COR-L47 (cell line): ENCODE measurements at regions not wholly inside any gene's neighbourhood (a gene's known extent, or its start where the extent isn't known, plus 50 kb on each side); places are given as distances from the start of the nearest gene placed in this dataset.

Experiments
- DNase-seq: peaks from one replicate; lab custom pipeline; 2025; lab: John Stamatoyannopoulos, UW

DNA sequence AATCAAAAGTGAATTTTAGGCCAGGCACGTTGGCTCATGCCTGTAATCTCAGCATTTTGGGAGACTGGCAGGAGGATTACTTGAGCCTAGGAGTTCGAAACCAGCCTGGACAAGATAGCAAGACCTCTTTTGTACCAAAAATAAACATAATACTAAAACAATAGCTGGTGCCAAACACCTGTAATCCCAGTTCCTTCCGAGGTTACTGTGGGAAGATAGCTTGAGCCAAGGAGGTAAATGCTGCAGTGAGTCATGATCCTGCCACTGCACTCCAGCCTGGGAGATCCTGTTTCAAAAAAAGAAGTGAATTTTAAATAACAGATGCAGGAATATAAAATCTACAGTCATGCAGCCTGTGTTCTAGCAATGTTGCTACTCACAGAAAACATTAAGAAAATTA is 488.3 kb downstream of the PPARGC1A start:
- DNase-seq: no peak

DNA sequence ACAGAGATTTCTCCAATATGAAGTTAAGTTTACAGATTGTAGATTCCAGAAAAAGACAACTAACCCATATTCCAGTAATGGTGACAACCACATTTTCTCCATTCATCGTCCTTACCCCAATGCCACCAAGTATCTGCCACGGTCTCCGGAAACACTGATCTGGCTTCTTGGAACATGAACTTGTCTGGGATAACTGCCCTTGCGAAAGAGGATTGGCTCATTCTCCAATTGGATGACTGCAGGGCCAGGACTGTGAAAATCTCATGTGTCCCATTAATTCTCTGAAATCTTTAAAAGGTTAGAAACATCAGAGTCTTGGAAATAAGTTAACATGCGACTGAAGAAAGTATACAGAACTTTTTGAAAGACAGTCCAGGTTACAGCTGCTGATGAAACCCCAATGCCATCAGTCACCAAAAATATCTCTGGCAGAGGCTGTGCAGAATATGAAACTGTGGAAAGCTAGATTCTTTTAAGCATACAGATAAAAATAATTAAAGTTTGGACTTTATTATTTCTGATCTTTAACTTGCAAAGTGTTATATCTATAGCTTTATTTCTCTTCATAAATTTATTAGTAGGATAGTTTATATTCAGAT is 496.9 kb downstream of the PPARGC1A start:
- no peak for DNase-seq

DNA sequence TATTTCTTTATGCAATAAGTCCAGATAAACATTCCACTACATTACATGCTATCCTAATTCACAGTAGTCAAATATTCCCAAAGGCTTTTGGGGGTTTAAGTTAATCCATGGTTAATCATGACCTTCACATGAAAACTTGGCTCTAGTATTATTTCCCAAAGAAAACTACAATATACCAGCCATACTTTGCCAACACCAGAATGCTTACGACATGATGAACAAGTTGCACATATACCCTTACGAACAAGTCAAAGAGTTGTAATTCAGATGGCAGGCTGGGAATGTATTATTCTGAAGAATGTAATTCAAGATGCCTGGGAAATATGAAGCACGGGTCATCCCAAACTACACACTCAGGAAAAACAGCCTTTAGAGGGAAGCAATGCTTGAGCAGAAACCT is 499.6 kb downstream of the PPARGC1A start:
- no peak for DNase-seq

DNA sequence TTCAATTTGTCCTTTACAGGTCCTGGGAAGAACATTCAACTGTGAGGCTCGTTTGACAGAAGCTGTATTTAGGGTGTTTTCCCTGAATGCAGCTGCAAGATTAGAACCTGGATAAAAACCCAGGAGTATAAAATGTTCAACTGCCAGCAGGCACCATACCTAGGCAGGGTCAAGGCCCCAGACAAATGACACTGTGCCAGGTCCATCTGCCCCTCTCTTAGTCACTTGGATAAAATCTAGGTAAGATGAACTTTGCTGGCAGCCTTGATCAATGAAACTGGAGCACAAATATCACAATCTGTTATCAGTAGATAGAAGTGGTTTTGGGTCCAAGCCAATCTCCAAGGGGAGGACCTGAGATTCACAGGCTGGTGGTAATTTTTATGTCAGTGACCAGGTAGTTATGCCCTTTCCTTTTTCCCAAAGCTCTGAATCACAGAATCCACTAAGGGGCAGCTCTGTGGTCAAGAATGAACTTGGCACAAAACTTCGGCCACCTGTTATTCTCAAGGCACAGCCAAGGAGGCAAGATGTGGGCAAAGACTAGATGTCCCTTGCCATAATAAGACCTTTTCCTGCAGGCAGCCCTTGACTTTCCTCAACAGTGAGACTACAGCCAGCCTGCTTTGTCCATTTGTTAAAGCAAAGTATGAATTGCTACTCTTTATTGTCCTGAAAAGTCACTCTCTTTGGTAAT is 501.0 kb downstream of the PPARGC1A start:
- DNase-seq: no peak

DNA sequence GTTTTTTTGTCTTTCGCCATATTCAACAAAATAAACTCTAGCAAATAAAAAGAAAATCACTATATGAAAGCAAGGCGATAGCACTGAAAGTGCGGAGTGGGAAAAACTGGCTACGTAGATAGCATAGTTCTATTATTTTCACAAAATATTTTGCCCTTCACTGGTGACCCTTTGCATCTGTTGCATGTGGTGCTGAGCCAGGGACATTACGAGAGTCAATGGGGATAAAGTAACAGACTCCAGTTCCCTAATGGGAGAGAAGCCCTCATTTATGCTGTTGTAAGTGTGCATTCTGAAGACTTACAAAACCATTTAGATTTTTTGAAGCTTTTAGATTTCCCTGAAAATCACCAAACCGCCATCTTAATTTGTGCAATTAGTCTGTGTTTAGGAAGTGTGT is 501.6 kb downstream of the PPARGC1A start:
- DNase-seq: no peak

DNA sequence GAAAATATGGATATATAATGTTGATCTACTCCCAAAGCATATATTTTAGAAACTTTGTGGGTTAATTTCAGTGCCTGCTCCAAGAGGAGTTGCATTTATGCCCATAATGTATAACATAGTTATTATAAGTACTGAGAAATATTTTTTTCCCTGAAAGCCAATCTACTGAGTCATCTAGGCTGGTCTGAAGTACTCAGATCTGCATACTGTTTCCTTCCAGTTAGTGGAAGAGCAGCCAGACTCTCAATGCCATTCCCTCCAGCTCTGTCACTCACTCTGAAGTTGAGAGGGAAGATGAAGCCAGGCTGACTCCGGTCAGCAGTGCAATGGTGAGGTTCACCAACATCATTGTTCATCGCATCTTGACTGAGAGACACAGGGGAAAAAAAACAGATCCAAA is 505.1 kb downstream of the PPARGC1A start:
- no peak for DNase-seq

DNA sequence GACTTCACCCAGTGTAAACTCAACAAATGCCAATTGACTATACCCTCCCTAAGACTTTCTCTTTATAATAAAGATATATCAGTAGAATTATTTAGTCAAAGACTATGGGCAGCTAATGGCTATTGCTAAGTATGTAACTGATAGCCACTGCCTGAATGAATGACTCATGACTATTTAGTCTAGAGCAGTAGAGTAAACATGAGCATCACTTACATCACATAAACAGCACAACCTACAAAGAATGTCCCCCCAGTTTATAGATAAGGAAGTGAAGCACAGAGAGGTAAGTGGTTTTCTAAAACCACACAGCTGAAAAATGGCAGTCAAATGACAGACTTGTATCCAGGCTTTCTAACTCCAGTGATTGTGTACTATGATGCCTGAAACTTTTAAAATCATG is 507.0 kb downstream of the PPARGC1A start:
- no peak for DNase-seq

DNA sequence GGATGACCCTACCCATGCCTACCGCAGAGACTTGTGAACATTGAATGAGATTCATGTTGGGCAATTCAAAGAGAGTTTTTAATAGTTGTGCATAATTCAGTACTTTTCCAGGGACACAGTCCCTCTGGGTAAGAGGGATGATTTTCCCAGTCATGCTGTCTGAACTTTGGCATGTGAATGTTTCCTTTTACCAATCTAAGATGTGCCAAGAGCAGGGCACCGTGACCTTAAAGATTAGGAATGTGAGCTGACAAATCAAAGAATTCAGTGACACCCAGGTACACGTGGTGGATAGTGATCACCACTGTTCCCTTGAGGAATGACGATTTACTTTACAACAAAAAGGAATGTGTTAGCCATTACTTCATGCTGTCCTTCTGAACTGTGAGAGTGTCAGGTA is 515.6 kb downstream of the PPARGC1A start:
- DNase-seq: no peak

DNA sequence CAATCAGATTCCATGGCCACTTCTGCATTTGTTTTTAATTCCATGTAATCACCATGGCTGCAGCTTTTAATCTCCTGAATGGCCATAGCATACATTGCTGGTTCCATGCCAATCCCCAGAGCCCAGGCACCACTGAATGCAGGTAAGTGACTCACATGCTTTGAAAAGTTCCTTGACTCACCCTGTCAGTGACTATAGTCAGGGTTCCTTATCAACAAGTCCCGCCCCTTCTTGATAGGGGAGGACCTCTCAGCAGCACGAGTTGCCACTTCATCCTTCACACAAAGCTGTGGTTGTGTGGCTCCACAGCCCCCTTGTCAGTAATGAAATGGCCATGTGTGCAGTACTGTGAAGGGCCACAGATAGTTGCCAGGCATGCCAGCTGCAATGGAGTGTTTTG is 516.6 kb downstream of the PPARGC1A start:
- DNase-seq: no peak

DNA sequence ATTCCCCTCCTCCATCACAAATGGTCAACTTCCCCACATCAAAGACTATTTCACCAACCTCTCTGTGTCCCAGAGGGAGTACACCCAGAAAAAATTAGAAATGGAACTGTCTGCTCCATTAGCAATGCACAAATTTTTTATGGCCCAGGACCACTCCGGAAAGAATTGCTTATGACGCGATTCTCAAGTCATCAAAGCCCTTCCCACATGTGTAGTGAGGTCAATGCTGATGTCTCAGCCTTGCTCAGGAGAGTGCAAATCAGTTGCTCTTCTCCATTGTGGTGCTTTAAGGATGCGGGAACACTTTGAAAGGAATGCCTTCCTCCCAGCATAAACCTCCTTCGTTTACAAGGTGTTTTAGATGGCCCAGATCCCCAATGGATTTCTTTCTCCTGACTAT is 518.3 kb downstream of the PPARGC1A start:
- no peak for DNase-seq

DNA sequence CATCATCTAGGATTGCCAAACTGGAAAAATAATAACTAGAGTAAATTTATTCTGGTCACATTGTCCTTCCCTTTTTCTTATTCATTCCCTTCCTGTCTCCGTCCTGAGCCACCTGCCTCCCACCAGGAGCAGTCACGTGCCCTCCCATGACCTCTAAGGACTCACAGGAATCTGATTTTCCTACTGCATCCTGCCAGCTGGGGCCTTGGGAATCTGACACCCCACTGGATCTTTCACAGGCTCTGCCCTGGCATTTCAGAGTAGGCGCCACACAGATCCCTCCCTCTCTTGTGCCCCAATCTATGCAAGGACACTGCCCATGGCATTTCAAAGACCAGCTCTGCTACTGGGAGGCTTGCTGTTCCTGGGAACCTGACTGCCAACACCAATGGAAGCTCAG is 520.5 kb downstream of the PPARGC1A start:
- DNase-seq: no peak

DNA sequence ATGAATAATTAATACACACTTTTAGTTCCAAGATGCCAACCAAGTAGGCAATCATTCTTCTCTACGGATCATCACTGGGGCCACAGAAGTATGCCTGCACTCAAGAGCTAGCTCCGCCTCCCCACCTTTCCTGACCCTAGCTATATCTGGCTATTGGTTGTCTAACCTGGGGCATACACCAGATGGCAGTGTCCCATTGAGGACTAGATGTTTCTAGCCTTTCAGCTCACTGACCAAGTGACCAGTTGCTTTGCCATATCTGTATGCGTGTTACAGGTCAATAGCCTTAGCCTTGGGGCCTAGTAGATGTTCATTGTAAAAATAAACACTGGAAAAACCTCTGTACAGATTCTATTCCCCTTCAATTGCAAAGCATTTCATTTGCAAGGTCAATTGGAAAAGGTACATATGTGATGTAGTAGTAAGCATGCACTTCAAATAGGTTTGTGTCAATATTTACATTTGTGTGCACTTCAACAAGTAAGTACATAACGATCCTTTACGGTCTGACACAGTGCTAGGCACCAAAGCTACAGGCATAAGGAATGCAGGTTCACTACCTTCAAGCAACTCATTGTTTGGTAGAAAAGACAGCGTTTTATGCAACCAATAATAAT is 521.7 kb downstream of the PPARGC1A start:
- DNase-seq: peak; percentile 37

DNA sequence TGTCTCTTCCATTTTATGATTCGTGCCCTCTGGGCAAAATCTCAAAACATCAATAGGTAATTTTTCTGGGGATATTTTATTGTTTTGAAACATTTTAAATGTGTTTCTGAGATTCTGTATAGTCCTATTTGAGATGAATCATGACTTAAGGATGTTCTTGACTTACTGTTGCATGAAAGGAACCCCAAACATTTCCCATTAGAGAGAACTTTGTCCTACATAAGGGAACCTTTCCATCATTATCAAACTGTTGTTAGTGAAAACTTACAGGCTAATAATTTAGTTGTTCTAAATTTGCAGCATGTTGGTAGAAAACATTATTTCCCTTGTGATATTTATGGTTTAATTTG is 523.3 kb downstream of the PPARGC1A start:
- DNase-seq: no peak

DNA sequence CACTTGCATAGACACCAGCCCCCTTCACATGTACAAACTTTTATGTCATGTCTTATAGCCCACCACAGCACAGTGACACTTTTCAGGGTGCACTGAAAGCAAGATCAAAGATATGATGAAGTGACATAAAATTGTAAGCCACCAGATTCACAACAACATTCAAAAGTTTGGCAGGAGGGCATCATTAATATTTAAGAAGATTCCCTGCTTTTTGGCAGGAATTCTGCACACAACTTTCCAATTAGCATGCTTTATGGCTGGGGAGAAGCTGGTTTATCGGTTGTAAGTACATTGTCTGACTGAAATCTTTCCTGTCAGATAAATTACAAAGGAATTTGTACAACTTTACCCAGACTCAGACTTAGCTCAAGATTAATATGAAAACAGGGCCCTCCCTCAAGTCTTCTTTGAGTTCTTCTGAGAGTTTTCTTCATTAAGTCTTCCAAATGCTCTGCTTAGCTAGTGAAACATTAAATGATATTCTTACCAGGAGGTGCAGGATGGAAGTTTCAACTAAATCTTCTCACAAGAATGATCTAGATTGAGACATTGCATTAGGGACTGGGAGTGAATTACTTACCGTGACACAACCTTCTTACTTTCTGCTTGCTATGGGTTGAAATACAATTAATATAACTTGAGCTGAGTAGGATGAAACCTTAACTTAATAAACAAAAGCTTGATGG is 523.8 kb downstream of the PPARGC1A start:
- no peak for DNase-seq

DNA sequence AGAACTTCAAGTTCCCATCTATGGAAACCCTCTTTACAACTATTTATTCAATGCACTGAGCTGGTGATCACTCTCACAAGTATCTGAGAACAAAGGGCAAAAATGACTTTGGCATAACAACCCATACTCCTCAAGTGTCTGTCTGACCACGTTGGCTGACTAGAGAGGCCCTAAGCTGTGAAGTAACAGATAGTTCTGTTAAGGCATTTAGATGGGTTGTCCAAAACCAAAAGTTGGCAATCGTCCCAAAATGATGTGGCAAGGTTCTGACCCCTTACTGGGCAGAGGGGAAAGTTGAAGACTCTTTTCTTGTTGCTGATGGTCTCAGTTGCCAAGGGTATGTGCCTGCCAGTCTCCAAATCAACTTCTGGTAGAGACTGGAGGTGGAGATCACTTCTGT is 524.8 kb downstream of the PPARGC1A start:
- no peak for DNase-seq

DNA sequence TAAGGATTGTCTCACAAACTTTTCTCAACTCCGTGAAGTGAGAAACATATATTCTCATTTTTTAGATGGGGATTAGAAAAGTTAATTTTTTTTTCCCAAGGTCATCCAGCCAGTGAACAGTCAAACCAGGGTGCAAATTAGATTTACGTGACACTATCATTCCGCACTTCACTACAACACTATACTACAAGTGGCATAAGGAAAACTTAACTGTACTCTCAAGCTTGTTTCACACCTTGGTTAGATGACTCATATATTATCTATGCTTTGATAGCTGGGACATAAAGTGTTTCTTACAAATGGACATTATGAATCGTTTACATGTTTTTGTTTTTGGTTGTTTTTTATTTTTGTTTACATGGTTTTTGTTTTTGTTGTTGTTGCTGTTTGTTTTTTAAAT is 525.7 kb downstream of the PPARGC1A start:
- DNase-seq: no peak

DNA sequence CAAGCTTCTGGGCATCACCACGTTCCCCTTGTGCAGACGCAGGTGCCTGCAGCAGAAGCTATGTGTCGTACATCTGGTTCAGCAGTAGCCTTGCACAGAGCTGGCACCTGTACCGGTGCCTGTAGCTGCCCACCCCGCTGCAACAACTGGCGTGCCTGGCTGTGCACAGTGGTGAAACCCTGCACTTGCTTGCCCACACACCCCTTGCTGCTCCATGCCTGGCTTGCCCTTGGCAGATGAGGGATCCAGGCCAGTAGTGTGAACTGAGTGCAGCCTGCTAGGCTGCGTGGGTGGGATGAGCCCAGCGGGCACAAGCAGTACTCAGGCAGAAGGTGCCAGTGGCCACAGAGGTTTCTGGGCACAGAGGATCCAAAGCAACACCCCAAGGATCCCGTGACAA is 528.4 kb downstream of the PPARGC1A start:
- DNase-seq: no peak

DNA sequence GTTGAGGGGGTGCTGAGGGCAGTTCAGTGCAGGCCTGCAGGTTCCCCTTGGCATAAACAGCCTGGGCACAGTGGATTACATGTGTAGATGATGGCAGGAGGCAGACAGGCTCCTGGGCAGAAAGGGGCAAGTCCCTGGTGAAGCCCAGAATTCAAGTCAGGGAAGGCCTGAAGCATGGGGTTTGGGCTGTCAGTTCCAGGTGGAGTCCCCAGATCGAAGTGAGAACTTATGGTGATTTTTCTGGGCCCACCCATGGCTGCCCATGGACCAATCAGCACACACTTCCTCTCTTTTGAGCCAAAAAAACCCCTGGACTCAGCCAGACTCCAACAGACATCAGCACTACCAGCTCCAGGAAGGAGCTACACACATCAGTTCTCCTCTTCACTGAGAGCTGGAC is 529.1 kb downstream of the PPARGC1A start:
- DNase-seq: no peak

DNA sequence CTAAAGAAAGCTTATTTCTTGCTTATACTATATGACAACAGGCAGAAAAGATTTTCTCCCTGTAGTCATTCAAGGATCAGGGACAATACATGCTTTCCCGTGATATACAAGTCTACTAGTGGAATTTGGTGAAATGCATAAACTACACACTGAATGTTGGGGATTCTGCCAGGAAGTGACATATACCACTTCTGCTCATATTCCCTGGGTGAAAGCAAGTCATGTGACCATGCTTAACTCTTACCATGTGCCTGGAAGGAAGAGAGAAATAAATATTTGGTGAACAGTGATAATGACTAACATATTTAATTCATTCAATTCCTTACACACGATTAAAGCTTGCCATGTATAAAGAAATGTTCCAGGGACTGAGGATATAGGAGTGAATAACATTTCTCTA is 534.6 kb downstream of the PPARGC1A start:
- DNase-seq: no peak

DNA sequence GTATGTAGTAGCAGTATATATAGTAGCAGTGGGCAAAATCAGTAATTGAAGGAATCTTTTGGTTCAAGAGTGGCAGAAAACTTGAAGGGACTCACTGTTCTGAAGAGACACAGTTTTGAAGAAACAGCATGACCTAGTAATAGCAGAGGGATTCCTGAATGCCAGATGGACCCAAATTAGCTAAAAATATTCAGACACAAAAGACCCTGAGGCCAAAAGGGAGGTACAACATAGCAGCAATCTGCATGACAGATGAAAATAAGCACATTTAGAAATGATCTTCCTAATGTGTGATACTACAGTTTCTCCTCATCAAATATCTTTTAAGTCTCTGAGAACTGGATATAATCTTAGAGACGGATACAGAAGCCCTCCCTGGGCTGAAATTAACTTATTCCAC is 536.6 kb downstream of the PPARGC1A start:
- DNase-seq: no peak

DNA sequence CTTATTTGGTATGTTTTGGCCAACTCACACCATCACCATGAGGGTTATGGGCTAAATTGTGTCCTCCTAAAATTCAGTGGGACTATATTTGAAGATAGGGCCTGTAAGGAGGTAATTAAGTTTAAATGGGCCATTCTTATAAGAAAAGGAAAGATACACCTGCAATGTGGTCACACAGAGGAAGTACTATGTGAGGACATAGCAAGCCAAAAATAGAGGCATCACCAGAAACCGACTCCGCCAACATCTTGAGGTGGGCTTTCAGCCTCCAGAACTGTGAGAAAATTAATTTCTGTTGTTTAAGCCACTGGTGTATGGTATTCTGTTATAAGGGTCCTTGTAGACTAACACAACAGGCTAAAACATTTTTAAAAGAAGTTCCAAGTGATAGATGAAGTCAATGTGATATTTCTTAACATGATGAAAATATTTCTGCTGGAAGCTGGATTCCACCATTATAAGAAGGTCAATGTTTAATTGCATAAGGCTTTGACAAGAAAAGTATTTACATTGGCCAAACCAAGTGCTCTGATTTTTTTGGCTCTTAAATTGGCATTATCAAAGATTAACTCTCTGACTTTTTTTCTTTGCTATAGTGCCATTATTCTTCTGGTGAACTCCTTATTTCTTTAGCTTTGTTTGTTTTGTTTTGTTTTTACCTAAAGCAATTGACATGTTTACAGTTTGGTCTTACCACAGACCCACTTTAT is 540.9 kb downstream of the PPARGC1A start:
- no peak for DNase-seq

DNA sequence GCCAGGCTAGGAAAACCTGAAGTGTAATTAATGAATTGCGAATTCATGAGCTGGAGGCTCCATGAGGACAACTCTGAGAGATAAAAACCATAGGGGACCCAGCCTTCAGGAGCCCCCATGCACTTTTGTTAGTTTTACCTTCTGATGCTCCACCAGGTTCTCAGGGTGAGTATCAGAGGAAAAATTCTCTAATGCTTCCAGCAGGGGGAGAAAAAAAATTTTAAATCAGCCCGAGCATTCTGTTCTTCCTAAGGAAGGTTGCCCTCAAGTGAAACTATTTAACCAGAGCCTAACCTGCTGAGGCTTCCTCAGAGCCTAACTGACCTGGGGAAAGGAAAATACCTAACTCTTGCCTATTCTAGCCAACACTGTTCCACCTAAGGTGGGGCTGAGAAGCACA is 552.6 kb downstream of the PPARGC1A start:
- DNase-seq: no peak
